ENCODE measurements at regions not wholly inside any gene's neighbourhood (a gene's known extent, or its start where the extent isn't known, plus 50 kb on each side); places are given as distances from the start of the nearest gene placed in this dataset.

- TF ChIP-seq CTCF (IDR thresholded peaks at IDR 0.05; ENCODE audit: insufficient read depth, low read length) (no peak), POLR2AphosphoS5 (IDR thresholded peaks at IDR 0.05; ENCODE audit: low read depth) (no peak), REST (IDR thresholded peaks at IDR 0.05; ENCODE audit: insufficient replicate concordance, low read depth) (no peak), SPI1 (IDR thresholded peaks at IDR 0.05; ENCODE audit: borderline replicate concordance, low read depth) (no peak)
These were observed 1061.3 kb downstream of the STPG2 start for GRCh38 chr4:97081951-97082350.

Data from HL-60 (cell line).